Gastrocnemius medialis (tissue), 4 donors: ENCODE measurements at regions not wholly inside any gene's neighbourhood (a gene's known extent, or its start where the extent isn't known, plus 50 kb on each side); places are given as distances from the start of the nearest gene placed in this dataset.

Experiments
- ATAC-seq, 2 donors: fragments of 150-250 bp; one replicate each; pipeline ENCODE4 v1.9.1; 2016
- DNase-seq, 2 donors: peaks; one replicate each; pipeline ENCODE4 v3.0.0-alpha.2; 2019
- H3K27ac ChIP-seq, 4 donors: fragments of 200-600 bp; sonication (generic); 1 replicate in 1 of 4; 2 replicates in 3 of 4; pipeline ENCODE4 v1.5.1; 2016 to 2018; ENCODE audit warnings: mild to moderate bottlenecking in 2 of 4, moderate library complexity in 1 of 4
- H3K27me3 ChIP-seq, 3 donors: fragments of 200-600 bp; sonication (generic) in 2 of 3; 1 replicate in 1 of 3; 2 replicates in 2 of 3; pipeline versions ENCODE4 v1.5.1 to v1.6.0; 2016 to 2019; ENCODE audit warnings: mild to moderate bottlenecking in 1 of 3, moderate library complexity in 1 of 3
- H3K36me3 ChIP-seq, 2 donors: fragments of 200-600 bp; sonication (generic) in 1 of 2; one replicate each; pipeline ENCODE4 v1.5.1; 2017 to 2018
- H3K4me1 ChIP-seq, 2 donors: fragments of 200-600 bp; sonication (generic) in 1 of 2; one replicate each; pipeline ENCODE4 v1.5.1; 2016 to 2017; ENCODE audit warnings: mild to moderate bottlenecking in 2 of 2
- H3K4me3 ChIP-seq, 4 donors: fragments of 200-600 bp; sonication (generic) in 3 of 4; 1 replicate in 1 of 4; 2 replicates in 3 of 4; pipeline ENCODE4 v1.5.1; 2016 to 2019; ENCODE audit warnings: mild to moderate bottlenecking in 2 of 4
- H3K9me3 ChIP-seq, 3 donors: fragments of 200-600 bp; sonication (generic) in 2 of 3; 1 replicate in 1 of 3; 2 replicates in 2 of 3; pipeline ENCODE4 v1.5.1; 2016 to 2019
- POLR2A ChIP-seq, 2 donors: fragments of 450-650 bp; IDR thresholded peaks; one replicate each; pipeline ENCODE4 v1.6.1; 2017; ENCODE audit warnings: antibody characterized with exemption in 2 of 2, mild to moderate bottlenecking in 2 of 2, moderate library complexity in 2 of 2
- in situ Hi-C, 4 donors: fragments of 200-750 bp; cut with MboI; loops; one replicate each; pipeline versions ENCODE4 v1.15.0 to v1.8.0; 2017; ENCODE audit warnings: low sequenced_read_pairs in 4 of 4
- intact Hi-C: fragments of 100-400 bp; cut with DNase I; formaldehyde crosslinking; loops from one replicate; pipeline ENCODE4 v1.15.1; 2023; ENCODE audit warnings: low total_unique reads
- TF ChIP-seq, protein P1 (sequence below), 5 experiments: fragments of 450-650 bp in 3 of 5; fragments of 200-600 bp in 2 of 5; sonication (generic) in 2 of 5; IDR thresholded peaks in 4 of 5; conservative IDR thresholded peaks in 1 of 5; 1 replicate in 4 of 5; 2 replicates in 1 of 5; pipeline ENCODE4 v1.5.1; 2016 to 2019; ENCODE audit warnings: antibody characterized with exemption in 5 of 5, mild to moderate bottlenecking in 3 of 5, moderate library complexity in 3 of 5

DNA sequence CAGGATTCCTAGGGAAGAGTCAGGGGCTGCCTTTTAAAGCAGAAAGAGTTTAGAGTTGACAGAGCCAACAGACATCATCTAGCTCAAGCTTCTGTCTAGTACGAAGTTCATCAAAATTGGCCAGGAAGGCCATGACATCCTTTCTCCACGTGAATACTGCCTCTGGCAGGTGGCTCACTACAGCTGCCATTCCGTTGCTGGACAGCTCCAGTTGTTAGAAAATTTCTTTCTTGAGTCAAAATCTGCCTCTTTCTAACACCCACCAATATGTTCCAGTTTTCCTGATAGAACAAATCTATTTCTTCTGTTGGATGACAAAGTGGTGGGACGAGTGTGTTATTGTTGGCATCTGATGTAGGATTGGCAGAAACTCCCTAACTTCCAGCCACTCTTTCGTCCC, 154.9 kb downstream of the ADRA2A start:
- Histone ChIP-seq H3K9me3 (no peaks in the 10 kb centered on the region), H3K4me3 (no peak overlapping the region), H3K36me3 (no peaks in the 10 kb centered on the region), H3K27ac (no peak overlapping the region), H3K27me3 (no peaks in the 10 kb centered on the region), H3K4me1 (no peaks in the 10 kb centered on the region)
- DNase-seq (no peak), ATAC-seq (no peak)
- in situ Hi-C loops (no loop called here), intact Hi-C loops (no loop called here)
- no peak for TF ChIP-seq POLR2A (IDR thresholded peaks at IDR 0.05)
- TF ChIP-seq, protein P1, sequence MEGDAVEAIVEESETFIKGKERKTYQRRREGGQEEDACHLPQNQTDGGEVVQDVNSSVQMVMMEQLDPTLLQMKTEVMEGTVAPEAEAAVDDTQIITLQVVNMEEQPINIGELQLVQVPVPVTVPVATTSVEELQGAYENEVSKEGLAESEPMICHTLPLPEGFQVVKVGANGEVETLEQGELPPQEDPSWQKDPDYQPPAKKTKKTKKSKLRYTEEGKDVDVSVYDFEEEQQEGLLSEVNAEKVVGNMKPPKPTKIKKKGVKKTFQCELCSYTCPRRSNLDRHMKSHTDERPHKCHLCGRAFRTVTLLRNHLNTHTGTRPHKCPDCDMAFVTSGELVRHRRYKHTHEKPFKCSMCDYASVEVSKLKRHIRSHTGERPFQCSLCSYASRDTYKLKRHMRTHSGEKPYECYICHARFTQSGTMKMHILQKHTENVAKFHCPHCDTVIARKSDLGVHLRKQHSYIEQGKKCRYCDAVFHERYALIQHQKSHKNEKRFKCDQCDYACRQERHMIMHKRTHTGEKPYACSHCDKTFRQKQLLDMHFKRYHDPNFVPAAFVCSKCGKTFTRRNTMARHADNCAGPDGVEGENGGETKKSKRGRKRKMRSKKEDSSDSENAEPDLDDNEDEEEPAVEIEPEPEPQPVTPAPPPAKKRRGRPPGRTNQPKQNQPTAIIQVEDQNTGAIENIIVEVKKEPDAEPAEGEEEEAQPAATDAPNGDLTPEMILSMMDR (IDR thresholded peaks at IDR 0.05 in 4 of 5, conservative IDR thresholded peaks at IDR 0.05 in 1 of 5) = no peak

DNA sequence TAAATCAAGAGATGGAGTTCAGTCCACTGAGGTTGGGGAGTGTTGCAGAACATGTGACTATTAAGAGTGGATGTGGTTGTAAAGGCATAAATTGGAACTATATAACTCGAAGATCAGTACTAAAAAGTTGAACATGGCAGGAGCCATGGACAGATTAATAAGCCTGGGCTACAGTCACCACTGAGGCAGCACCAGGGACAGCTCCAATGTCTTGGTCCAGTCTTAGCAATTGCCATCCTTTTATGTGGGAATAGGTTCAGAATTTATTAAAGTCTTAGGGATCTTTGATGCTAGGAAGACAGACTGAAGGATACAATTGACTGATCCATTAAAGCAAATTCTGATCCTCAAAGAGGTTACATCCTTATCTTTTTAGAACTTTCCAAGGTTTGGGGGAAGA, 156.6 kb downstream of the ADRA2A start:
- Histone ChIP-seq H3K4me1 (no peaks in the 10 kb centered on the region), H3K27me3 (no peaks in the 10 kb centered on the region), H3K27ac (no peak overlapping the region), H3K4me3 (no peak overlapping the region), H3K9me3 (no peaks in the 10 kb centered on the region), H3K36me3 (no peaks in the 10 kb centered on the region)
- intact Hi-C loops (no loop called here), in situ Hi-C loops (no loop called here)
- ATAC-seq (no peak), DNase-seq (no peak)
- TF ChIP-seq, protein P1 (IDR thresholded peaks at IDR 0.05 in 4 of 5, conservative IDR thresholded peaks at IDR 0.05 in 1 of 5) = no peak
- no peak for TF ChIP-seq POLR2A (IDR thresholded peaks at IDR 0.05)

DNA sequence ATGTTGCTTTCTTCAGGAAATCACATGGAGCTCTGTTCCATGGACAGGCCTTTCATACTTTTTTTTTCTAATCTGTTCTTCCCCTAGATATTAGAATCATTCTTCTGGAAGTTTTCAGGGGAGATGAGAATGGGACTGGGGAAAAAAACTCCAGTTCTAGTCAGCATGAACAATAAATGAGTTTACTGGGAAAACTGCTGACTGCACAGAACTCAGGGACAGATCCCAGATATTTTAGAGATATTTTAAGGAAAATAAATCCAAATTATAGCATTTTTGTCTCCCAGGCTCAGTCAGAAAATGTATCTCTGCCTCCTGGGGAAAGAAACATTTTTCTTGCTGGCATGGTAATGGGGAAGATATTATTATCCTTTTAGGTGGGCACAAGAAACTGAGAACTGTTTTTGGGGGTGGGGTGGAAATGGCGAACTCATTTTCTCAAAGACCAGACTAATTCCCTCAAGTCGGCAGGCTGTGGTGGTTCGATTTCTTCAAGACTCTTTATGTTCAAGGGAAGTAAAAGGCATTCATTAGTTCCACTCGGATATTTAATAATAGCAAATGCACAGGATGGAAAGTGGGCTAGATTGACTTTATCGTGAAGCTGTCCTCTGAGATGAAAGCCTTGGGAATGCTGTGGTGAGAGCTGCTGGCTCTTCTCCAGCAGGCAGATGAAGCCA, 157.5 kb downstream of the ADRA2A start:
- Histone ChIP-seq H3K27ac (no peak overlapping the region), H3K4me1 (no peaks in the 10 kb centered on the region), H3K4me3 (no peak overlapping the region), H3K36me3 (no peaks in the 10 kb centered on the region), H3K27me3 (no peaks in the 10 kb centered on the region), H3K9me3 (no peaks in the 10 kb centered on the region)
- ATAC-seq (no peak), DNase-seq (no peak)
- in situ Hi-C loops (no loop called here), intact Hi-C loops (no loop called here)
- TF ChIP-seq, protein P1 (IDR thresholded peaks at IDR 0.05 in 4 of 5, conservative IDR thresholded peaks at IDR 0.05 in 1 of 5) = no peak

DNA sequence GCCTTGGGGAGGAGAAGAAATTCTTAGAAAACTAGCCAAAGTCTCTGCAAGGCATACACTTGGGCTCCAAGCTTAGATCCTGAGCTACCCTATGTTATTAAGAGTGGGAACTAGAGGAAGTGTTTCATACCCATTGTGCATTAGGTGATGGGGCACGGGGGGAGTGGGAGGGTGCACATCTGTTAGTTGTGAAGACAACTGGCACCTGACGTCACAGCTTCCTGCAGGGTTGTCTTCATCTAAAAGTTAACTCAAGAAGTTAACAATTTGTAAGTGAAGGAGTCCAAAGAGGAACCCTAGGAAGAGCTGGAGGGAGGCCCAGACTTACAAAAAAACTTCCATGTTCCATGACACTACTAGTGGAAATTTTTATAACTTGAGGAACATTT, 158.1 kb downstream of the ADRA2A start:
- Histone ChIP-seq H3K4me3 (no peak overlapping the region), H3K27ac (no peak overlapping the region), H3K4me1 (no peaks in the 10 kb centered on the region), H3K36me3 (no peaks in the 10 kb centered on the region), H3K27me3 (no peaks in the 10 kb centered on the region), H3K9me3 (no peaks in the 10 kb centered on the region)
- TF ChIP-seq, protein P1 (IDR thresholded peaks at IDR 0.05 in 4 of 5, conservative IDR thresholded peaks at IDR 0.05 in 1 of 5) = no peak
- no peak for TF ChIP-seq POLR2A (IDR thresholded peaks at IDR 0.05)
- in situ Hi-C loops (no loop called here), intact Hi-C loops (no loop called here)
- ATAC-seq (no peak), DNase-seq (no peak)

DNA sequence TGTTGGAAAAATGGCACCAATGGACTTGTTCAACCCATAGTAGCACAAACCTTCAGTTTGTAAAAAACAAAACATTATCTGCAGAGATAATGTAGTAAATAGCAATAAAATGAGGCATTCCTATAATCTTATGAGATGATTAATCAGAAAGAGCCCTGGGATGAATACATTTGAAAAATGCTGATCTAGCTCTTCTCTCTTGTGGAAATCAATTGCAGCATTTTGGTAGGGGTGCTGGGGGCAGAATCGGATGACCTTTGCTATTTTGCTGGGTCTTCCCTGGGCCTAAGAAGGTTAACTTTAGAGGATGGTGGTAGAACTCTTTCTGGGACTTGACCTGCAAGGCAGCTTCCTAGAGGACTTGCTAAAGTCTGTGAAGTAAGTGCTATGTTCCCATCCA, 163.5 kb downstream of the ADRA2A start:
- in situ Hi-C loops = no loop called here
- DNase-seq (no peak), ATAC-seq (no peak)
- H3K4me1 ChIP-seq = no peaks in the 10 kb centered on the region
- intact Hi-C loops = no loop called here
- no peak overlapping the region for H3K4me3 ChIP-seq
- H3K27me3 ChIP-seq = no peaks in the 10 kb centered on the region
- no peaks in the 10 kb centered on the region for H3K36me3 ChIP-seq
- no peaks in the 10 kb centered on the region for H3K9me3 ChIP-seq
- TF ChIP-seq POLR2A (IDR thresholded peaks at IDR 0.05) = no peak
- TF ChIP-seq, protein P1 (IDR thresholded peaks at IDR 0.05 in 4 of 5, conservative IDR thresholded peaks at IDR 0.05 in 1 of 5) = no peak
- H3K27ac ChIP-seq = no peak overlapping the region
